Thoracic aorta (tissue), 2 donors: ENCODE measurements at regions not wholly inside any gene's neighbourhood (a gene's known extent, or its start where the extent isn't known, plus 50 kb on each side); places are given as distances from the start of the nearest gene placed in this dataset.

ENCODE experiments used
- ATAC-seq: fragments of 150-250 bp; one replicate; pipeline ENCODE4 v1.8.0; 2017; ENCODE audit warnings: low read depth; ENCODE audit not compliant: insufficient number of reproducible peaks, low FRiP score
- DNase-seq: peaks from one replicate; pipeline ENCODE4 v3.0.0-alpha.2; 2020; ENCODE audit warnings: low spot score
- H3K27ac ChIP-seq, 2 donors: fragments of 200-600 bp; sonication (generic); 1 replicate in 1 of 2; 2 replicates in 1 of 2; pipeline ENCODE4 v1.5.1; 2016; ENCODE audit warnings: mild to moderate bottlenecking in 2 of 2, moderate library complexity in 2 of 2
- H3K27me3 ChIP-seq: fragments of 200-600 bp; sonication (generic); replicated peaks from 2 replicates; pipeline ENCODE4 v1.6.0; 2016; ENCODE audit warnings: mild to moderate bottlenecking; ENCODE audit not compliant: insufficient read depth
- H3K36me3 ChIP-seq: fragments of 200-600 bp; sonication (generic); one replicate; pipeline ENCODE4 v1.5.1; 2016
- H3K4me1 ChIP-seq, 2 donors: fragments of 200-600 bp; sonication (generic); 1 replicate in 1 of 2; 2 replicates in 1 of 2; pipeline versions ENCODE4 v1.5.1 to v1.6.0; 2016; ENCODE audit warnings: low read depth in 2 of 2, mild to moderate bottlenecking in 1 of 2; ENCODE audit not compliant: control insufficient read depth in 1 of 2
- H3K4me3 ChIP-seq: fragments of 200-600 bp; sonication (generic); 2 replicates; pipeline ENCODE4 v1.5.1; 2016; ENCODE audit warnings: mild to moderate bottlenecking
- H3K9me3 ChIP-seq: fragments of 200-600 bp; sonication (generic); 2 replicates; pipeline ENCODE4 v1.5.1; 2016
- CTCF ChIP-seq: fragments of 200-600 bp; sonication (generic); IDR thresholded peaks from one replicate; pipeline ENCODE4 v1.5.1; 2019; ENCODE audit warnings: antibody characterized with exemption

- H3K27ac ChIP-seq, result no peak overlapping the region
- no peak overlapping the region for H3K4me3 ChIP-seq
- H3K36me3 ChIP-seq, result no peaks in the 10 kb centered on the region
- DNase-seq, result no peak
- no peaks in the 10 kb centered on the region for H3K9me3 ChIP-seq
- ATAC-seq, result no peak
- no peaks in the 10 kb centered on the region for H3K4me1 ChIP-seq
- TF ChIP-seq CTCF, result no peak
- H3K27me3 ChIP-seq, result no peaks in the 10 kb centered on the region
Observed at GRCh38 chr11:116207421-116208141, 565.2 kb downstream of the BUD13 start.

- Histone ChIP-seq H3K4me3 (no peak overlapping the region), H3K27me3 (no peaks in the 10 kb centered on the region), H3K4me1 (no peaks in the 10 kb centered on the region), H3K27ac (no peak overlapping the region), H3K36me3 (no peaks in the 10 kb centered on the region), H3K9me3 (no peaks in the 10 kb centered on the region)
- DNase-seq, result no peak
- no peak for TF ChIP-seq CTCF
- ATAC-seq, result no peak
Observed at GRCh38 chr11:116207019-116207418, 565.8 kb downstream of the BUD13 start.

- no peak overlapping the region for H3K4me3 ChIP-seq
- H3K27me3 ChIP-seq, result no peaks in the 10 kb centered on the region
- TF ChIP-seq CTCF, result no peak
- no peak overlapping the region for H3K27ac ChIP-seq
- no peak for ATAC-seq
- H3K9me3 ChIP-seq, result no peaks in the 10 kb centered on the region
- H3K4me1 ChIP-seq, result no peaks in the 10 kb centered on the region
- no peaks in the 10 kb centered on the region for H3K36me3 ChIP-seq
- DNase-seq, result no peak
Observed at GRCh38 chr11:116202922-116203321, 569.9 kb downstream of the BUD13 start.

- no peak for TF ChIP-seq CTCF
- no peaks in the 10 kb centered on the region for H3K27me3 ChIP-seq
- H3K27ac ChIP-seq, result no peak overlapping the region
- DNase-seq, result no peak
- no peaks in the 10 kb centered on the region for H3K4me1 ChIP-seq
- H3K36me3 ChIP-seq, result no peaks in the 10 kb centered on the region
- H3K4me3 ChIP-seq, result no peak overlapping the region
- H3K9me3 ChIP-seq, result no peaks in the 10 kb centered on the region
- ATAC-seq, result no peak
Observed at GRCh38 chr11:116200564-116200963, 572.2 kb downstream of the BUD13 start.

- ATAC-seq, result no peak
- no peak overlapping the region for H3K4me3 ChIP-seq
- no peaks in the 10 kb centered on the region for H3K27me3 ChIP-seq
- H3K4me1 ChIP-seq, result no peaks in the 10 kb centered on the region
- no peak overlapping the region for H3K27ac ChIP-seq
- no peak for TF ChIP-seq CTCF
- no peaks in the 10 kb centered on the region for H3K36me3 ChIP-seq
- DNase-seq, result no peak
- H3K9me3 ChIP-seq, result no peaks in the 10 kb centered on the region
Observed at GRCh38 chr11:116199182-116199581, 573.6 kb downstream of the BUD13 start.
